HFFc6 (cell line): ENCODE measurements at regions not wholly inside any gene's neighbourhood (a gene's known extent, or its start where the extent isn't known, plus 50 kb on each side); places are given as distances from the start of the nearest gene placed in this dataset.
"Not testable (repeated sequence)": the region's sequence is repeated elsewhere in the genome, so short reads cannot be mapped to it uniquely, and the experiment has no call there.

Source experiments
- DNase-seq: peaks from one replicate; pipeline ENCODE4 v3.0.0-alpha.2; 2018
- H3K27ac Mint-ChIP-seq: 2 replicates; pipeline ENCODE4 v1.8.0; 2020; ENCODE audit warnings: mild to moderate bottlenecking, mixed read lengths
- H3K27me3 Mint-ChIP-seq: 2 replicates; pipeline ENCODE4 v1.8.0; 2021; ENCODE audit warnings: mild to moderate bottlenecking, moderate library complexity, mixed read lengths; ENCODE audit not compliant: insufficient read depth
- H3K36me3 Mint-ChIP-seq: 2 replicates; pipeline ENCODE4 v1.8.0; 2021; ENCODE audit warnings: low read depth, mixed read lengths
- H3K4me1 Mint-ChIP-seq: 2 replicates; pipeline ENCODE4 v1.8.0; 2020; ENCODE audit warnings: low read depth, mixed read lengths
- H3K4me3 Mint-ChIP-seq: 2 replicates; pipeline ENCODE4 v1.8.0; 2020; ENCODE audit warnings: mild to moderate bottlenecking, moderate library complexity, mixed read lengths
- H3K9me3 Mint-ChIP-seq: 2 replicates; pipeline ENCODE4 v1.8.0; 2020; ENCODE audit warnings: mild to moderate bottlenecking, mixed read lengths
- TF ChIP-seq, protein P1 (sequence below): fragments of 200-600 bp; sonication (generic); IDR thresholded peaks from 2 replicates; pipeline ENCODE4 v1.5.0; 2021; ENCODE audit warnings: antibody characterized with exemption, mild to moderate bottlenecking

- H3K27me3 Mint-ChIP-seq, result peaks cover 13% of the 10 kb centered on the region
- H3K9me3 Mint-ChIP-seq, result peaks cover 5% of the 10 kb centered on the region; the same call in 1 of the 2 replicates
- no peaks in the 10 kb centered on the region for H3K36me3 Mint-ChIP-seq
- H3K4me3 Mint-ChIP-seq, result no peak overlapping the region
- DNase-seq, result no peak
- TF ChIP-seq, protein P1, sequence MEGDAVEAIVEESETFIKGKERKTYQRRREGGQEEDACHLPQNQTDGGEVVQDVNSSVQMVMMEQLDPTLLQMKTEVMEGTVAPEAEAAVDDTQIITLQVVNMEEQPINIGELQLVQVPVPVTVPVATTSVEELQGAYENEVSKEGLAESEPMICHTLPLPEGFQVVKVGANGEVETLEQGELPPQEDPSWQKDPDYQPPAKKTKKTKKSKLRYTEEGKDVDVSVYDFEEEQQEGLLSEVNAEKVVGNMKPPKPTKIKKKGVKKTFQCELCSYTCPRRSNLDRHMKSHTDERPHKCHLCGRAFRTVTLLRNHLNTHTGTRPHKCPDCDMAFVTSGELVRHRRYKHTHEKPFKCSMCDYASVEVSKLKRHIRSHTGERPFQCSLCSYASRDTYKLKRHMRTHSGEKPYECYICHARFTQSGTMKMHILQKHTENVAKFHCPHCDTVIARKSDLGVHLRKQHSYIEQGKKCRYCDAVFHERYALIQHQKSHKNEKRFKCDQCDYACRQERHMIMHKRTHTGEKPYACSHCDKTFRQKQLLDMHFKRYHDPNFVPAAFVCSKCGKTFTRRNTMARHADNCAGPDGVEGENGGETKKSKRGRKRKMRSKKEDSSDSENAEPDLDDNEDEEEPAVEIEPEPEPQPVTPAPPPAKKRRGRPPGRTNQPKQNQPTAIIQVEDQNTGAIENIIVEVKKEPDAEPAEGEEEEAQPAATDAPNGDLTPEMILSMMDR, result no peak
- no peaks in the 10 kb centered on the region for H3K4me1 Mint-ChIP-seq
- no peak overlapping the region for H3K27ac Mint-ChIP-seq
These were observed 87.5 kb downstream of the RRAGC start for GRCh38 chr1:38772026-38772425.

DNA sequence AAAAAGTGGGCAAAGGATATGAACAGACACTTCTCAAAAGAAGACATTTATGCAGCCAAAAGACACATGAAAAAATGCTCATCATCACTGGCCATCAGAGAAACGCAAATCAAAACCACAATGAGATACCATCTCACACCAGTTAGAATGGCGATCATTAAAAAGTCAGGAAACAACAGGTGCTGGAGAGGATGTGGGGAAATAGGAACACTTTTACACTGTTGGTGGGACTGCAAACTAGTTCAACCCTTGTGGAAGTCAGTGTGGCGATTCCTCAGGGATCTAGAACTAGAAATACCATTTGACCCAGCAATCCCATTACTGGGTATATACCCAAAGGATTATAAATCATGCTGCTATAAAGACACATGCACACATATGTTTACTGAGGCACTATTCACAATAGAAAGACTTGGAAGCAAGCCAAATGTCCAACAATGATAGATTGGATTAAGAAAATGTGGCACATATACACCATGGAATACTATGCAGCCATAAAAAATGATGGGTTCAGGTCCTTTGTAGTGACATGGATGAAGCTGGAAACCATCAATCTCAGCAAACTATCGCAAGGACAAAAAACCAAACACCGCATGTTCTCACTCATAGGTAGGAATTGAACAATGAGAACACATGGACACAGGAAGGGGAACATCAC, 88.9 kb downstream of the RRAGC start:
- not testable (repeated sequence) for H3K4me1 Mint-ChIP-seq, H3K36me3 Mint-ChIP-seq, H3K4me3 Mint-ChIP-seq, H3K9me3 Mint-ChIP-seq, DNase-seq, H3K27ac Mint-ChIP-seq
- H3K27me3 Mint-ChIP-seq, result peaks cover 12% of the 10 kb centered on the region

- H3K4me1 Mint-ChIP-seq, result no peaks in the 10 kb centered on the region
- no peak overlapping the region for H3K27ac Mint-ChIP-seq
- peaks cover 5% of the 10 kb centered on the region; the same call in 1 of the 2 replicates for H3K9me3 Mint-ChIP-seq
- no peaks in the 10 kb centered on the region for H3K36me3 Mint-ChIP-seq
- peaks cover 6% of the 10 kb centered on the region for H3K27me3 Mint-ChIP-seq
- no peak for DNase-seq
- no peak overlapping the region for H3K4me3 Mint-ChIP-seq
- TF ChIP-seq, protein P1, result no peak
These were observed 93.4 kb downstream of the RRAGC start for GRCh38 chr1:38766125-38766524.

DNA sequence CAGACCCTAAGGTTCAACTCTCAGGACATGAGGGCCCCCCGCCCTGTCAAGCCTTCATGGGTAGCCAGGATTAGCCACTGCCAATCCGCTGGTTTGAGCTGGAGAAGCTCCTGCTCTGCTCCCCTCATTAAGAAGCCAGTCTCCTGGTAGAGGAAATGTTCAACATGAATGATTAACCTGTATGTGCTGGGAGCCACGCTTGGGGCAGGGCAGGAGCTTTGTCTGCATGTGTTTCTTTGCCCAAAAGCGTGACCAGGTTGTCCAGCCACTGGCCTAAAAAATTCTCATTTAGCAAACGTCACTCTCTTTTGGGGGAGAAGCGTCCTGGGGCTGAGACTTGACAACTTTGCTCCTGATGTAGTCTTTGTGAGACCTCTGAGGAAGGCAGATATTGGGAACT, 96.5 kb downstream of the RRAGC start:
- H3K36me3 Mint-ChIP-seq, result no peaks in the 10 kb centered on the region
- H3K4me1 Mint-ChIP-seq, result no peaks in the 10 kb centered on the region
- no peak overlapping the region for H3K27ac Mint-ChIP-seq
- peaks cover 7% of the 10 kb centered on the region for H3K27me3 Mint-ChIP-seq
- H3K9me3 Mint-ChIP-seq, result peaks cover 5% of the 10 kb centered on the region; the same call in 1 of the 2 replicates
- DNase-seq, result no peak
- TF ChIP-seq, protein P1, result no peak
- H3K4me3 Mint-ChIP-seq, result no peak overlapping the region

DNA sequence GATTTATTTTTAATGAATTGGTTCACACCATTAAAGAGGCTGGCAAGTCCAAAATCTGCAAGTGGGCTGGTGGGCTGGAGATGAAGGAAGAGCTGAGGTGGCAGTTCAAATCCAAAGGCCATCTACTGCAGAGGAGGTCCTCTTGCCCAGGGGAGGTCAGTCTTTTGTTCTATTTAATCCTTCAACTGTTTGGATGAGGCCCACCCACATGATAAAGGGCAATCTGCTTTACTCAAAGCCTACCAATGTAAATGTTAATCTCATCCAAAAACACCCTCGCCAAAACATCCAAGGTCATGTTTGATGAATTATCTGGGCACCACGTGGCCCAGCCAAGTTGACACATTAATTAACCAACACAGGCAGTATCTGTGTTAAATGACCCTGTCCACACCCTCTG, 99.0 kb downstream of the RRAGC start:
- TF ChIP-seq, protein P1, result no peak
- no peaks in the 10 kb centered on the region for H3K36me3 Mint-ChIP-seq
- no peak overlapping the region for H3K27ac Mint-ChIP-seq
- H3K4me1 Mint-ChIP-seq, result no peaks in the 10 kb centered on the region
- peaks cover 6% of the 10 kb centered on the region for H3K27me3 Mint-ChIP-seq
- H3K9me3 Mint-ChIP-seq, result no peaks in the 10 kb centered on the region; the same call in 1 of the 2 replicates
- DNase-seq, result no peak
- no peak overlapping the region for H3K4me3 Mint-ChIP-seq

GRCh38 chr1:38758820-38759219, 100.8 kb downstream of the RRAGC start:
- H3K36me3 Mint-ChIP-seq, result no peaks in the 10 kb centered on the region
- H3K9me3 Mint-ChIP-seq, result no peaks in the 10 kb centered on the region; the same call in 1 of the 2 replicates
- no peak overlapping the region for H3K27ac Mint-ChIP-seq
- no peaks in the 10 kb centered on the region for H3K4me1 Mint-ChIP-seq
- TF ChIP-seq, protein P1, result no peak
- H3K27me3 Mint-ChIP-seq, result peaks cover 3% of the 10 kb centered on the region; the same call in 1 of the 2 replicates
- DNase-seq, result no peak
- no peak overlapping the region for H3K4me3 Mint-ChIP-seq
